SK-N-MC (cell line): ENCODE measurements at regions not wholly inside any gene's neighbourhood (a gene's known extent, or its start where the extent isn't known, plus 50 kb on each side); places are given as distances from the start of the nearest gene placed in this dataset.

ENCODE experiments used
- EZH2 ChIP-seq: fragments of 200-600 bp; sonication (generic); IDR thresholded peaks from one replicate; pipeline ENCODE4 v1.6.1; 2017; ENCODE audit warnings: antibody characterized with exemption
- FOXP2 ChIP-seq: optimal IDR thresholded peaks from 2 replicates; pipeline ENCODE3; 2011; ENCODE audit warnings: mild to moderate bottlenecking, moderate library complexity; ENCODE audit not compliant: insufficient read depth; ENCODE audit errors: extremely low read length, control extremely low read depth
- POLR2AphosphoS5 ChIP-seq: IDR thresholded peaks from 2 replicates; pipeline ENCODE4 v1.6.1; 2012; ENCODE audit warnings: mild to moderate bottlenecking, low read depth, low read length, borderline replicate concordance

DNA sequence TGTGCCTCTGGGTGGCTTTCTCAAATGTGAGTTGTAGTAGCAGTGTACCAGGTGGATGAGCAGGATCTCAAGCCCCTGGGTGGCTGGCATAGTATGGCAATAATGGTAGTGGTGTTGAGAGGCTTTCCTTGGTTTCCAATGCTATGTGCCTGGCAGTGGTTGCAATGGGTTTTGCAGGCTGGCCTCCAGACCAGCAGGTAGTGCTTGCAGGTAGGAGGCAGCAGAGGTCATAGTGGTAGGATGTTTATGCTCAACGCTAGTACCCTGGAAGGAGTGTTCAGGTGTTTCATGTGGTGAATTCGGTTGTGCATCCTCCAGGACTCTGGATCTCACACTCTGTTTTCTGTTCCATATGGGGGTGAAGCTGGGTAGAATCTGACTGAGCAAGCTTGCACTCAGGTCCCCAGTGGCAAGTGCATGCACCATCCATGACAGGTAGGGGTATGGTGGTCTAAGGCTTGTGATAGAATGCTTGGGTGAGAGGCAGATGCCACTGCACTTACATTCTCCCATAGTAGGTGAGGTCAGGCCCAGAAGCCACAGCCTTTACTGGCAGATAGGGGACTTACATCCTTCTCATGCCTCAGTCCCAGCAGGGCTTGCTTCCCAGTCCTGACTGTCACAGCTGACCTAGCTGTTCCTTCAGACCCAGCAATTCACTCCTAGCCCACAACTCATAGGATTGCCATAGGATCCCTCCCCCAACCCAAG lies 410.5 kb upstream of the LRRC7 start:
- no peak for TF ChIP-seq EZH2
- TF ChIP-seq POLR2AphosphoS5: no peak
- no peak for TF ChIP-seq FOXP2
